Naive thymus-derived CD4-positive, alpha-beta T cell (primary cell): ENCODE measurements at regions not wholly inside any gene's neighbourhood (a gene's known extent, or its start where the extent isn't known, plus 50 kb on each side); places are given as distances from the start of the nearest gene placed in this dataset.

ENCODE experiments used
- ATAC-seq: fragments of 150-1000 bp; cut with Tn5 transposase; 2 replicates; pipeline ENCODE4 v1.10.0; 2021; ENCODE audit warnings: mild to moderate bottlenecking, moderate library complexity
- CTCF ChIA-PET: fragments of 350-600 bp; sonication (Branson Sonifier 250); formaldehyde crosslinking; loops from one replicate; lab custom pipeline; 2021; ENCODE audit warnings: antibody characterized with exemption; lab: Charles Lee
- POLR2A ChIA-PET: fragments of 350-600 bp; sonication (Branson Sonifier 250); formaldehyde crosslinking; loops from one replicate; lab custom pipeline; 2021; ENCODE audit warnings: antibody characterized with exemption, inconsistent platforms; lab: Charles Lee
- DNase-seq, 9 donors: peaks; one replicate each; pipeline versions ENCODE4 v3.0.0 to v3.0.0-alpha.2; 2020 to 2022; ENCODE audit warnings: mixed read lengths in 1 of 9
- H3K27ac ChIP-seq: one replicate; pipeline ENCODE4 v1.7.0; 2013; ENCODE audit warnings: mild to moderate bottlenecking, low read depth, low read length, moderate library complexity
- H3K27me3 ChIP-seq, 2 donors: one replicate each; pipeline ENCODE4 v1.7.0; 2013; ENCODE audit warnings: low read length in 2 of 2, mild to moderate bottlenecking in 2 of 2, moderate library complexity in 2 of 2; ENCODE audit not compliant: control insufficient read depth in 2 of 2, insufficient read depth in 2 of 2
- H3K36me3 ChIP-seq, 3 experiments: 1 replicate in 2 of 3; 2 replicates in 1 of 3; pipeline ENCODE4 v1.7.0; 2013; ENCODE audit warnings: low read length in 3 of 3, mild to moderate bottlenecking in 3 of 3, moderate library complexity in 1 of 3; ENCODE audit not compliant: insufficient read depth in 3 of 3, control insufficient read depth in 2 of 3
- H3K4me1 ChIP-seq, 2 donors: one replicate each; pipeline ENCODE4 v1.7.0; 2013; ENCODE audit warnings: low read length in 2 of 2, mild to moderate bottlenecking in 2 of 2, moderate library complexity in 1 of 2; ENCODE audit not compliant: control insufficient read depth in 2 of 2, insufficient read depth in 2 of 2
- H3K4me3 ChIP-seq: 2 replicates; pipeline ENCODE4 v1.7.0; 2013; ENCODE audit warnings: mild to moderate bottlenecking, low read length
- H3K9me3 ChIP-seq, 3 experiments: 1 replicate in 2 of 3; 2 replicates in 1 of 3; pipeline ENCODE4 v1.7.0; 2013; ENCODE audit warnings: low read length in 3 of 3; ENCODE audit not compliant: control insufficient read depth in 2 of 3
- H3K27ac Mint-ChIP-seq, 9 donors: one replicate each; pipeline ENCODE4 v1.8.0; 2020 to 2022; ENCODE audit warnings: mixed read lengths in 9 of 9, mild to moderate bottlenecking in 8 of 9, moderate library complexity in 5 of 9, inconsistent platforms in 2 of 9
- H3K27me3 Mint-ChIP-seq, 5 donors: one replicate each; pipeline ENCODE4 v1.8.0; 2021 to 2022; ENCODE audit warnings: mixed read lengths in 5 of 5, mild to moderate bottlenecking in 1 of 5
- H3K36me3 Mint-ChIP-seq, 5 donors: one replicate each; pipeline ENCODE4 v1.8.0; 2020 to 2022; ENCODE audit warnings: mixed read lengths in 5 of 5, mild to moderate bottlenecking in 3 of 5, inconsistent platforms in 1 of 5
- H3K4me1 Mint-ChIP-seq, 7 donors: one replicate each; pipeline ENCODE4 v1.8.0; 2020 to 2022; ENCODE audit warnings: mixed read lengths in 7 of 7, mild to moderate bottlenecking in 3 of 7, inconsistent platforms in 1 of 7
- H3K4me3 Mint-ChIP-seq, 10 donors: one replicate each; pipeline ENCODE4 v1.8.0; 2020 to 2022; ENCODE audit warnings: mild to moderate bottlenecking in 10 of 10, mixed read lengths in 10 of 10, moderate library complexity in 6 of 10, inconsistent platforms in 2 of 10
- H3K9me3 Mint-ChIP-seq, 11 donors: one replicate each; pipeline ENCODE4 v1.8.0; 2020 to 2022; ENCODE audit warnings: mixed read lengths in 11 of 11, mild to moderate bottlenecking in 4 of 11, inconsistent platforms in 1 of 11, moderate library complexity in 1 of 11
- intact Hi-C, 2 donors: fragments of 100-400 bp; cut with micrococcal nuclease; formaldehyde crosslinking; loops; one replicate each; pipeline ENCODE4 v1.15.1; 2023

DNA sequence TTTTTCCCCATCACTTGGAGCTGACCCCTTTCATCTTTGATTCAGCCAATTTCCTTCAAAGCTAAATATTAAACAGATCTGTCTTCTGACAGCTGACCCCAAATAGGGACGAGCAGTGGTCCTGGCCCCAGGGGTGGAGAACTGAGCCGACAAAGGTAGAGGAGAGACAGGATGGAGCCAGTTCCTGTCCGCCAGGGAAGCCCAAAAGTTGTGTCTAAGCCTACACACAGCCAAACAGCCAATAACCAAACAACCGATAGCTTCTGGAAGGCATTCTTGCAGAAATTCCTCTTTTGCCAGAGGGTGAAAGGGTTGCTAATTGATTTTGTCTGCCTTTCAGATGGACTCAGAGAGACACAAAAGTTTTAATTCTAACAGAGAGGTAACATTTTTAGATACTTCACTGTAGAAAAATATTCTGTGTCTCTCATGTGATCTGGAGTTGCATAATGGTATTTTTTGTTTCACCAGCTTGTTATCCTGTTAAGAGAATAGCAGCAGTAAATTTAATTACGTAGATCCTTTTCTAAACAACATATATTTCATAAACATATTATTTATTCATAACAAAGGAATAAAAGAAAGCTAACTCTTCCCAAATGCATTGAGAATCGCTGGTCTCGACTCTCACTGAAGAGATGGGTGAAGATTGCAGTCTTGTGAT, 161.7 kb upstream of the LYZL1 start:
- Mint-ChIP-seq H3K36me3 (peaks cover 0 to 4% (median 0%) of the 10 kb centered on the region in 5 donors), H3K4me1 (no peaks in the 10 kb centered on the region), H3K9me3 (peaks cover 0 to 4% (median 0%) of the 10 kb centered on the region in 11 donors), H3K27me3 (peaks cover 2 to 23% (median 11%) of the 10 kb centered on the region in 5 donors), H3K27ac (peak overlapping the region in 1 of 9 donors; percentile 12), H3K4me3 (no peak overlapping the region)
- no peak for ATAC-seq
- no peaks in the 10 kb centered on the region for H3K9me3 ChIP-seq
- intact Hi-C loops, result no loop called here
- H3K27ac ChIP-seq, result no peak overlapping the region
- no peaks in the 10 kb centered on the region for H3K27me3 ChIP-seq
- no peaks in the 10 kb centered on the region for H3K4me1 ChIP-seq
- H3K4me3 ChIP-seq, result no peak overlapping the region
- ChIA-PET CTCF (no interaction called here), POLR2A (no interaction called here)
- no peaks in the 10 kb centered on the region for H3K36me3 ChIP-seq
- no peak for DNase-seq

DNA sequence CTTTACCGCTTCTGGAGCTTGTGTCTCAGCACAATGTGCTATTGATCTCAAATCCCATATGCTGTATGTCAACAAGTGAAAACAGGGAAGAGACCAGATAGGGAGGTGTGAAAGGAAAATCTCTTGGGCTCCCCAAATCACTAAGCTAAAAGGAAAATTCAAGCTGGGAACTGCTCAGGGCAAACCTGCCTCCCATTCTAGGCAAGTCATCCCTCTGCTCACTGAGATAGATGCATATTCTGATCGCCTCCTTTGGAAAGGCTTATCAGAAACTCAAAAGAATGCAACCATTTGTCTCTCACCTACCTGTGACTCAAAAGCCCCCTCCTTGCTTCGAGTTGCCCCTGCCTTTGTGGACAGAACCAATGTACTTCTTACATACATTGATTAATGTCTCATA, 161.1 kb upstream of the LYZL1 start:
- ATAC-seq (no peak), DNase-seq (no peak)
- Mint-ChIP-seq H3K27me3 (peaks cover 2 to 29% (median 13%) of the 10 kb centered on the region in 5 donors), H3K27ac (no peak overlapping the region), H3K4me1 (no peaks in the 10 kb centered on the region), H3K4me3 (no peak overlapping the region), H3K36me3 (peaks cover 0 to 6% (median 0%) of the 10 kb centered on the region in 5 donors), H3K9me3 (peaks cover 0 to 4% (median 0%) of the 10 kb centered on the region in 11 donors)
- Histone ChIP-seq H3K4me3 (no peak overlapping the region), H3K36me3 (no peaks in the 10 kb centered on the region), H3K4me1 (no peaks in the 10 kb centered on the region), H3K9me3 (no peaks in the 10 kb centered on the region), H3K27ac (no peak overlapping the region), H3K27me3 (no peaks in the 10 kb centered on the region)
- ChIA-PET POLR2A (no interaction called here), CTCF (no interaction called here)
- intact Hi-C loops, result no loop called here

DNA sequence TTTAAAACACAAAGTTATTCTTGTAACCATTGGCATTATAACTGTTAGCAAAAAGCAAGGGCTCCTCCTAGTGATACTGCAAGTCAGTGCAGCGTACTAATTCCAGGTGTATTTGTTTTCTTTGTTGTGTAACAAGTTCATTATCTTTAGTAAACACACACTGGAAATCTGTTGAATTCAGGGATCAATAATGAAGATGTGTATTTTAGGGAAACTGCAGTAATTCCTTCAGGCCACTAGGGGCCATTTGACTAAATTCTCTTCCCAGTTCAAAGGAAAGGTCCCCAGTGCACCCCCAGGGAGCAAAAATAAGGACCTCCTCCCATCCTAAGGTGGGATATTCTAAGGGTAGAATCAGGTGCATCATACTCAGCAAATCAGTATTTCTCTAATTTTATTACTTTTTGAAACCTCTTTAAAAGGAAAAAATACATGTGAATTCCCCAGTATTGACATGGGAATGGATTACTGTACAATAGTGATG, 158.6 kb upstream of the LYZL1 start:
- intact Hi-C loops, result no loop called here
- no peaks in the 10 kb centered on the region for H3K9me3 ChIP-seq
- Mint-ChIP-seq H3K27me3 (peaks cover 2 to 43% (median 28%) of the 10 kb centered on the region in 5 donors), H3K9me3 (peaks cover 0 to 2% (median 0%) of the 10 kb centered on the region in 11 donors), H3K36me3 (peaks cover 0 to 6% (median 0%) of the 10 kb centered on the region in 5 donors), H3K27ac (no peak overlapping the region), H3K4me3 (no peak overlapping the region), H3K4me1 (no peaks in the 10 kb centered on the region)
- no peaks in the 10 kb centered on the region for H3K36me3 ChIP-seq
- H3K4me1 ChIP-seq, result no peaks in the 10 kb centered on the region
- H3K27me3 ChIP-seq, result no peaks in the 10 kb centered on the region
- H3K27ac ChIP-seq, result no peak overlapping the region
- DNase-seq (no peak), ATAC-seq (no peak)
- ChIA-PET POLR2A (no interaction called here), CTCF (no interaction called here)
- H3K4me3 ChIP-seq, result no peak overlapping the region

DNA sequence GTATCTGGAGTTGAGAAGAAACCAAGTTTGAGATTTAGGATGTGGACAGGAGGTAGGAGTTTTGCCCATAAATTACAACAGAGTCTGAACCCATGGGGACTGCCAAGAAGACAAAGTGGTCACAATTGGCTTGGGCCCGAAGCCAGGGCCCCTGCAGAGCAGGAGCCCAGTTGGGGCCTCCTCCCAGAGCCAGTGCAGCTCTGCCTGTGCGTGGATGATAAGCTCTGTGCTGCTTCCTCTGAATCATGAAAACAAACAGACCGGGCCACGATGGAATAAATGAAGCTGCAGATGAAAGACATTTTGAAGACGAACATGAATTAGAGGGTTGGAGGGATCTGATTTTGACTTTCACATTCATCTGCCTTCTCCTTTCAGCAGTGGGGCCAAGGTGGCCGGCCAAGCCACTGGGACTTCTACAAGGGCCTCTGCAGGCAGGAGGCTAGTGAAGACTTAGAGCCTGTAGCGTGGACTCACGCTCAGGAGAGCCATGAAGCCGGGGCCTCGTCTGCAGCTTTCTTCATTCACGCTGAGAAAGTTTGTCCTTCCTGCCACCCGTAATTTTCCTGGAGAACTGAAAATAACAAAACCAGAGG, 156.8 kb upstream of the LYZL1 start:
- Mint-ChIP-seq H3K36me3 (peaks cover 0 to 6% (median 0%) of the 10 kb centered on the region in 5 donors), H3K9me3 (peaks cover 0 to 4% (median 0%) of the 10 kb centered on the region in 11 donors), H3K27me3 (peaks cover 2 to 41% (median 20%) of the 10 kb centered on the region in 5 donors), H3K4me3 (no peak overlapping the region), H3K27ac (no peak overlapping the region), H3K4me1 (no peaks in the 10 kb centered on the region)
- Histone ChIP-seq H3K4me3 (no peak overlapping the region), H3K36me3 (no peaks in the 10 kb centered on the region), H3K27me3 (no peaks in the 10 kb centered on the region), H3K4me1 (no peaks in the 10 kb centered on the region), H3K27ac (no peak overlapping the region), H3K9me3 (no peaks in the 10 kb centered on the region)
- no peak for DNase-seq
- POLR2A ChIA-PET, result no interaction called here
- intact Hi-C loops, result no loop called here
- no peak for ATAC-seq
- CTCF ChIA-PET, result no interaction called here

DNA sequence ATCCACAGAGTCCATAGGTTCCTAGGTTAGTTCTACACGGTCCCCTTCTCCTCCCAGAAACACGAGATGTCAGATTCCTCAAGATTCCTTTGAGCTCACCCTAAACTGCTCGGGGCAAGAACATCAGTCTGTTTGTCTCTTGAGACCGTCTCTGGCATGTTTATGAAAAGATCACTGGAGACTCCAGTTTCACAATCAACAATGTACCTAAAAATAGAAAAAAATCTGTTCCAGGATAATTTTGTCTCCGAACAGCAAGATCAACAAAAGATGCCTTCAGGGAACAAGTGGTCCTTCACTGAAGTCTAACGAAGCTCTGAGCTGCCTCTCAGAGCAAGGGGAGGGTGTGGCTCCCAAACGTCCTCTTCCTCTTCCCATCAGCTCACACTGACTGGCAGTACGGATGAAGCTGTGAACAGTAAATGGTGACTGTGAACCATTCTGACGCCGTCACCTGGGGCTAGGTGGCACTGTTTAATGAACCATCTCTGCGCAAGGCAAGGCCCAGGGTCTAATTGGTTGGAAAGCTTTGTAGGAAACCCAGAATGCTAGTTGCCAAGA, 156.2 kb upstream of the LYZL1 start:
- no peak for ATAC-seq
- Mint-ChIP-seq H3K27ac (no peak overlapping the region), H3K36me3 (peaks cover 0 to 6% (median 0%) of the 10 kb centered on the region in 5 donors), H3K9me3 (peaks cover 0 to 4% (median 0%) of the 10 kb centered on the region in 11 donors), H3K4me1 (no peaks in the 10 kb centered on the region), H3K4me3 (no peak overlapping the region), H3K27me3 (peaks cover 2 to 40% (median 20%) of the 10 kb centered on the region in 5 donors)
- intact Hi-C loops, result no loop called here
- Histone ChIP-seq H3K4me1 (no peaks in the 10 kb centered on the region), H3K4me3 (no peak overlapping the region), H3K27me3 (no peaks in the 10 kb centered on the region), H3K36me3 (no peaks in the 10 kb centered on the region), H3K27ac (no peak overlapping the region), H3K9me3 (no peaks in the 10 kb centered on the region)
- POLR2A ChIA-PET, result no interaction called here
- CTCF ChIA-PET, result no interaction called here
- no peak for DNase-seq

DNA sequence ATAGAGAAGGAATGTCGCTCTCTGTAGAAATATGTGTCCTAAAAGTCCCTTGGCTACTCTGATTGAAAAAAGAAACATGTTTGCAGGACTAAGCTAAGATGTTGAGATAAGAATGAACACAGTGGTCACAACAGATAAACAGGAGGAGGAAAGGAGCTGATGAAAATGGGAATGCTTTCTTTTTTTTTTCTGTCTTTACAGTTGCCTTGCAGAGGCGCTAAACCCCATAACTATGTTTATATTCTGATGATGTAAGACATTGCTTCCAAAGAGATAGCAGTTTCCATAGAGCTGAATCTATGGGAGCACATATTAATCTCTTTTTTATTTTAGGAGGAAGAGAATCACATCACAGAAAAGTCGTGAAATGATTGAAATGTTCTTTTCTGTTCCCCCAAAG, 153.5 kb upstream of the LYZL1 start:
- no peak for ATAC-seq
- Mint-ChIP-seq H3K9me3 (peaks cover 0 to 7% (median 0%) of the 10 kb centered on the region in 11 donors), H3K27ac (no peak overlapping the region), H3K36me3 (peaks cover 0 to 6% (median 0%) of the 10 kb centered on the region in 5 donors), H3K4me3 (no peak overlapping the region), H3K4me1 (no peaks in the 10 kb centered on the region), H3K27me3 (peaks cover 0 to 39% (median 15%) of the 10 kb centered on the region in 5 donors)
- Histone ChIP-seq H3K4me1 (no peaks in the 10 kb centered on the region), H3K4me3 (no peak overlapping the region), H3K27me3 (no peaks in the 10 kb centered on the region), H3K27ac (no peak overlapping the region), H3K36me3 (no peaks in the 10 kb centered on the region), H3K9me3 (no peaks in the 10 kb centered on the region)
- intact Hi-C loops, result no loop called here
- POLR2A ChIA-PET, result no interaction called here
- DNase-seq, result no peak
- CTCF ChIA-PET, result no interaction called here
